ENCODE measurements at regions not wholly inside any gene's neighbourhood (a gene's known extent, or its start where the extent isn't known, plus 50 kb on each side); places are given as distances from the start of the nearest gene placed in this dataset.

- no peak for TF ChIP-seq POLR2A (IDR thresholded peaks at IDR 0.05; ENCODE audit: low read depth, low read length)
- no peak for TF ChIP-seq POLR2AphosphoS5 (IDR thresholded peaks at IDR 0.05; ENCODE audit: low read depth, low read length)
- no peak for TF ChIP-seq POU2F2 (IDR thresholded peaks at IDR 0.05; ENCODE audit: low read depth, low read length)
- no peak for TF ChIP-seq TAF1 (IDR thresholded peaks at IDR 0.05; ENCODE audit: low read depth, low read length)
- TF ChIP-seq PAX5 (IDR thresholded peaks at IDR 0.05; ENCODE audit: insufficient read depth, low read length, severe bottlenecking), result no peak
- no peak for TF ChIP-seq SPI1 (IDR thresholded peaks at IDR 0.05; ENCODE audit: low read depth, low read length)
Observed at GRCh38 chrX:137278825-137279224, 245.0 kb upstream of the GPR101 start.

All from GM12891 (cell line).